Amygdala (tissue), 56 donors: ENCODE measurements at regions not wholly inside any gene's neighbourhood (a gene's known extent, or its start where the extent isn't known, plus 50 kb on each side); places are given as distances from the start of the nearest gene placed in this dataset.

Experiments
- DNase-seq, 56 donors: peaks; one replicate each; lab custom pipeline; 2025; lab: John Stamatoyannopoulos, UW

- no peak for DNase-seq
Observed at GRCh38 chr4:137343221-137343620, 189.1 kb downstream of the PCDH18 start.

GRCh38 chr4:137333031-137333430 lies 199.3 kb downstream of the PCDH18 start:
- DNase-seq = no peak

GRCh38 chr4:137312257-137312656 lies 220.0 kb downstream of the PCDH18 start:
- no peak for DNase-seq

- DNase-seq = no peak
Observed at GRCh38 chr4:137310593-137311490, 221.5 kb downstream of the PCDH18 start.

GRCh38 chr4:137310166-137310565 lies 222.1 kb downstream of the PCDH18 start:
- DNase-seq = no peak

GRCh38 chr4:137309424-137309823 lies 222.9 kb downstream of the PCDH18 start:
- no peak for DNase-seq

GRCh38 chr4:137307806-137308205 lies 224.5 kb downstream of the PCDH18 start:
- no peak for DNase-seq

GRCh38 chr4:137300776-137301175 lies 231.5 kb downstream of the PCDH18 start:
- no peak for DNase-seq

GRCh38 chr4:137299281-137299680 lies 233.0 kb downstream of the PCDH18 start:
- DNase-seq = no peak

GRCh38 chr4:137293281-137293680 lies 239.0 kb downstream of the PCDH18 start:
- DNase-seq = no peak

- DNase-seq = no peak
Observed at GRCh38 chr4:137283737-137284136, 248.6 kb downstream of the PCDH18 start.

GRCh38 chr4:137278431-137278830 lies 253.9 kb downstream of the PCDH18 start:
- no peak for DNase-seq

- DNase-seq = no peak
Observed at GRCh38 chr4:137274404-137274803, 257.9 kb downstream of the PCDH18 start.

- no peak for DNase-seq
Observed at GRCh38 chr4:137267024-137267423, 265.3 kb downstream of the PCDH18 start.

GRCh38 chr4:137266511-137266910 lies 265.8 kb downstream of the PCDH18 start:
- no peak for DNase-seq

GRCh38 chr4:137263206-137263605 lies 269.1 kb downstream of the PCDH18 start:
- DNase-seq = no peak

GRCh38 chr4:137253949-137254348 lies 278.3 kb downstream of the PCDH18 start:
- DNase-seq = no peak

- DNase-seq = no peak
Observed at GRCh38 chr4:137249112-137249511, 283.2 kb downstream of the PCDH18 start.

- DNase-seq = no peak
Observed at GRCh38 chr4:137238456-137239162, 293.7 kb downstream of the PCDH18 start.

- DNase-seq = no peak
Observed at GRCh38 chr4:137226900-137227299, 305.4 kb downstream of the PCDH18 start.

- DNase-seq = no peak
Observed at GRCh38 chr4:137226221-137226620, 306.1 kb downstream of the PCDH18 start.
